IMR-90 (cell line): ENCODE measurements at regions not wholly inside any gene's neighbourhood (a gene's known extent, or its start where the extent isn't known, plus 50 kb on each side); places are given as distances from the start of the nearest gene placed in this dataset.

Experiments
- ATAC-seq: fragments of 200-7000 bp; cut with Tn5 transposase; 2 replicates; pipeline ENCODE4 v1.9.1; 2020; ENCODE audit warnings: low read depth, mild to moderate bottlenecking, moderate library complexity
- BruUV-seq: library from RNA; stranded (reverse); fragments of 400-500 nt; replicated peaks from 2 replicates; lab custom pipeline; 2021; lab: Mats Ljungman, UMichigan
- CTCF ChIA-PET: fragments of 300-600 bp; formaldehyde crosslinking; extraction: SDS; loops from one replicate; lab custom pipeline; 2021; ENCODE audit warnings: antibody characterized with exemption; lab: Yijun Ruan, JAX
- POLR2A ChIA-PET: fragments of 300-600 bp; sonication (Branson Sonifier 250); formaldehyde crosslinking; loops from one replicate; lab custom pipeline; 2022; ENCODE audit warnings: antibody characterized with exemption; ENCODE audit not compliant: unreplicated experiment; lab: Charles Lee
- DNase-seq: peaks from one replicate; pipeline ENCODE4 v3.0.0; 2013
- H2AFZ ChIP-seq: replicated peaks from 2 replicates; pipeline ENCODE3; 2013; ENCODE audit warnings: low read length, mild to moderate bottlenecking; ENCODE audit not compliant: poor library complexity
- H2AK5ac ChIP-seq: 2 replicates; pipeline ENCODE4 v1.6.1; 2013; ENCODE audit warnings: low read depth, low read length, inconsistent platforms
- H2AK9ac ChIP-seq: replicated peaks from 2 replicates; pipeline ENCODE3; 2013; ENCODE audit warnings: mild to moderate bottlenecking, low read depth, low read length, moderate library complexity; ENCODE audit not compliant: poor library complexity
- H2BK120ac ChIP-seq: 2 replicates; pipeline ENCODE4 v1.6.1; 2013; ENCODE audit warnings: low read depth, low read length, inconsistent platforms
- H2BK15ac ChIP-seq: 3 replicates; pipeline ENCODE4 v1.6.1; 2013; ENCODE audit warnings: low read depth, low read length, inconsistent platforms
- H2BK20ac ChIP-seq: 2 replicates; pipeline ENCODE4 v1.6.1; 2013; ENCODE audit warnings: low read depth, mild to moderate bottlenecking, inconsistent platforms, low read length, moderate library complexity
- H2BK5ac ChIP-seq: 2 replicates; pipeline ENCODE4 v1.6.1; 2013; ENCODE audit warnings: mild to moderate bottlenecking, low read depth, low read length, inconsistent platforms; ENCODE audit not compliant: poor library complexity, severe bottlenecking
- H3K14ac ChIP-seq: replicated peaks from 2 replicates; pipeline ENCODE4 v1.6.1; 2013; ENCODE audit warnings: low read depth, low read length, inconsistent platforms
- H3K18ac ChIP-seq: 2 replicates; pipeline ENCODE4 v1.6.1; 2013; ENCODE audit warnings: low read depth, low read length, control low read depth
- H3K23ac ChIP-seq: 2 replicates; pipeline ENCODE4 v1.6.1; 2013; ENCODE audit warnings: low read depth, low read length, inconsistent platforms
- H3K27ac ChIP-seq: 2 replicates; pipeline ENCODE4 v1.5.1; 2013; ENCODE audit warnings: mild to moderate bottlenecking, control low read depth, low read length; ENCODE audit not compliant: insufficient read depth
- H3K27me3 ChIP-seq: 2 replicates; pipeline ENCODE4 v1.6.1; 2013; ENCODE audit warnings: low read length; ENCODE audit not compliant: control insufficient read depth, insufficient read depth
- H3K36me3 ChIP-seq: 2 replicates; pipeline ENCODE4 v1.6.1; 2013; ENCODE audit warnings: low read length, mixed read lengths; ENCODE audit not compliant: control insufficient read depth, insufficient read depth
- H3K4ac ChIP-seq: 2 replicates; pipeline ENCODE4 v1.6.1; 2013; ENCODE audit warnings: low read depth, low read length, inconsistent platforms
- H3K4me1 ChIP-seq: 2 replicates; pipeline ENCODE4 v1.6.1; 2013; ENCODE audit warnings: low read length, mixed read lengths; ENCODE audit not compliant: control insufficient read depth, insufficient read depth
- H3K4me2 ChIP-seq: 2 replicates; pipeline ENCODE4 v1.6.1; 2013; ENCODE audit warnings: low read depth, mild to moderate bottlenecking, control low read depth, low read length, moderate library complexity
- H3K4me3 ChIP-seq: 2 replicates; pipeline ENCODE4 v1.5.1; 2013; ENCODE audit warnings: low read depth, mild to moderate bottlenecking, control low read depth, low read length, moderate library complexity; ENCODE audit not compliant: insufficient read depth
- H3K56ac ChIP-seq: 2 replicates; pipeline ENCODE4 v1.6.1; 2013; ENCODE audit warnings: low read length, inconsistent platforms; ENCODE audit not compliant: insufficient read depth; ENCODE audit errors: extremely low read depth
- H3K79me1 ChIP-seq, 2 experiments: 2 replicates each; pipeline ENCODE4 v1.6.1; 2013; ENCODE audit warnings: low read length in 2 of 2, inconsistent platforms in 1 of 2, low read depth in 1 of 2
- H3K9ac ChIP-seq: 2 replicates; pipeline ENCODE4 v1.6.1; 2013; ENCODE audit warnings: low read depth, low read length, control low read depth
- H3K9me1 ChIP-seq: 2 replicates; pipeline ENCODE4 v1.6.1; 2013; ENCODE audit warnings: low read length, inconsistent platforms; ENCODE audit not compliant: insufficient read depth
- H3K9me3 ChIP-seq: 2 replicates; pipeline ENCODE4 v1.6.1; 2013; ENCODE audit warnings: low read length; ENCODE audit not compliant: control insufficient read depth, insufficient read depth
- H4K20me1 ChIP-seq: 2 replicates; pipeline ENCODE4 v1.6.1; 2013; ENCODE audit warnings: low read length, inconsistent platforms; ENCODE audit not compliant: insufficient read depth
- H4K5ac ChIP-seq: 2 replicates; pipeline ENCODE4 v1.6.1; 2013; ENCODE audit warnings: mild to moderate bottlenecking, low read depth, low read length, control low read depth
- H4K8ac ChIP-seq, 2 experiments: 2 replicates each; pipeline ENCODE4 v1.6.1; 2013; ENCODE audit warnings: low read depth in 2 of 2, low read length in 2 of 2, control low read depth in 1 of 2, inconsistent platforms in 1 of 2
- H4K91ac ChIP-seq: 2 replicates; pipeline ENCODE4 v1.6.1; 2013; ENCODE audit warnings: low read depth, low read length, inconsistent platforms; ENCODE audit not compliant: insufficient read depth
- CHD1 ChIP-seq: IDR thresholded peaks from 2 replicates; pipeline ENCODE4 v1.6.1; 2012; ENCODE audit warnings: low read depth, low read length, improper control_type of control experiment
- MAZ ChIP-seq: IDR thresholded peaks from 2 replicates; pipeline ENCODE4 v1.6.1; 2012; ENCODE audit warnings: low read depth, mild to moderate bottlenecking, low read length, improper control_type of control experiment, moderate library complexity, borderline replicate concordance
- NFE2L2 ChIP-seq: fragments of 150-350 bp; IDR thresholded peaks from 2 replicates; pipeline ENCODE4 v1.6.1; 2016; ENCODE audit warnings: low read depth, mild to moderate bottlenecking, low read length
- RFX5 ChIP-seq: IDR thresholded peaks from 2 replicates; pipeline ENCODE4 v1.8.0; 2012; ENCODE audit warnings: low read depth, mild to moderate bottlenecking, low read length, moderate library complexity
- WGBS, 2 experiments: methylation state at CpG; one replicate each; pipeline versions ENCODE4 v1.1.5 to v1.1.7; 2013; ENCODE audit warnings: missing lambda C conversion rate in 2 of 2; ENCODE audit not compliant: insufficient read length in 1 of 2; ENCODE audit errors: extremely low coverage in 2 of 2; 5-methylcytosine and 5-hydroxymethylcytosine counted together
- dilution Hi-C: fragments of 300-500 bp; cut with HindIII; formaldehyde crosslinking; loops from one replicate; pipeline ENCODE4 v1.14.3; 2018; ENCODE audit warnings: low sequenced_read_pairs; ENCODE audit not compliant: unreplicated experiment
- in situ Hi-C: fragments of 300-500 bp; cut with MboI; formaldehyde crosslinking; loops from 3 replicates; pipeline ENCODE4 v1.14.3; 2019; ENCODE audit warnings: low sequenced_read_pairs, inconsistent platforms, mixed read lengths
- intact Hi-C: fragments of 100-400 bp; cut with micrococcal nuclease; formaldehyde crosslinking; loops from 2 replicates; pipeline ENCODE4 v1.10.0; 2022

GRCh38 chr9:79080536-79080935 lies 491.2 kb upstream of the TLE4 start:
- no peak for TF ChIP-seq NFE2L2
- TF ChIP-seq MAZ, result no peak
- no peak for TF ChIP-seq CHD1
- no peak for TF ChIP-seq RFX5
- Histone ChIP-seq H3K27me3 (no peaks in the 10 kb centered on the region), H4K20me1 (no peaks in the 10 kb centered on the region), H3K27ac (no peak overlapping the region), H2AFZ (no peak overlapping the region), H3K4me2 (no peak overlapping the region), H3K9ac (no peak overlapping the region), H3K18ac (no peak overlapping the region), H3K4ac (no peak overlapping the region), H3K4me1 (no peaks in the 10 kb centered on the region), H2AK5ac (no peak overlapping the region), H2BK15ac (no peak overlapping the region), H2BK20ac (0 out of 2 replicates have a peak overlapping the region, but pooled peaks have one; percentile 21), H4K91ac (no peak overlapping the region), H3K9me1 (no peaks in the 10 kb centered on the region), H3K9me3 (no peaks in the 10 kb centered on the region), H3K23ac (no peak overlapping the region), H3K4me3 (no peak overlapping the region), H4K8ac (peak overlapping the region in 1 of 2 experiments; percentile 0; a peak in 1 of 4 replicates), H2BK120ac (no peak overlapping the region), H3K79me1 (no peaks in the 10 kb centered on the region), H2BK5ac (no peak overlapping the region), H3K14ac (0 out of 2 replicates have a peak overlapping the region, but pooled peaks have one; percentile 62), H3K36me3 (no peaks in the 10 kb centered on the region), H4K5ac (no peak overlapping the region), H3K56ac (no peak overlapping the region), H2AK9ac (no peak overlapping the region)
- ATAC-seq, result no peak
- intact Hi-C loops, result no loop called here
- POLR2A ChIA-PET, result no interaction called here
- CTCF ChIA-PET, result no interaction called here
- dilution Hi-C loops, result no loop called here
- DNase-seq, result peak; percentile 8
- in situ Hi-C loops, result no loop called here
- no TSS peak for BruUV-seq
- 50% methylated on average over 1 of the region's 2 CpGs; no CpG with 5 or more reads in 1 of the 2 experiments for WGBS, 2 experiments
